NT2/D1 (cell line): ENCODE measurements at regions not wholly inside any gene's neighbourhood (a gene's known extent, or its start where the extent isn't known, plus 50 kb on each side); places are given as distances from the start of the nearest gene placed in this dataset.

ENCODE experiments used
- DNase-seq: peaks from one replicate; pipeline ENCODE4 v3.0.0-alpha.2; 2011; ENCODE audit warnings: low read depth, low spot score
- H3K27me3 ChIP-seq: 2 replicates; pipeline ENCODE4 v1.6.0; 2011; ENCODE audit warnings: mild to moderate bottlenecking; ENCODE audit not compliant: insufficient read length, insufficient read depth
- H3K36me3 ChIP-seq: 2 replicates; pipeline ENCODE4 v1.6.1; 2011; ENCODE audit warnings: mild to moderate bottlenecking, low read length, mixed read lengths; ENCODE audit not compliant: insufficient read depth, insufficient read length
- H3K4me1 ChIP-seq: 2 replicates; pipeline ENCODE4 v1.5.1; 2011; ENCODE audit not compliant: insufficient read depth, insufficient read length
- H3K4me3 ChIP-seq: 2 replicates; pipeline ENCODE4 v1.5.1; 2011; ENCODE audit warnings: low read depth; ENCODE audit not compliant: insufficient read length
- H3K9ac ChIP-seq: 2 replicates; pipeline ENCODE4 v1.6.0; 2011; ENCODE audit warnings: low read depth; ENCODE audit not compliant: insufficient read length
- H3K9me3 ChIP-seq: 2 replicates; pipeline ENCODE4 v1.5.1; 2011; ENCODE audit warnings: mild to moderate bottlenecking, low read length; ENCODE audit not compliant: insufficient read depth
- SUZ12 ChIP-seq: IDR thresholded peaks from 2 replicates; pipeline ENCODE4 v1.6.1; 2011; ENCODE audit not compliant: insufficient read length, insufficient read depth; ENCODE audit errors: extremely low read depth
- YY1 ChIP-seq: IDR thresholded peaks from 2 replicates; pipeline ENCODE4 v1.6.1; 2011; ENCODE audit not compliant: insufficient read length, insufficient read depth
- ZNF274 ChIP-seq: IDR thresholded peaks from 2 replicates; pipeline ENCODE4 v1.6.1; 2011; ENCODE audit warnings: mild to moderate bottlenecking, low read depth, low read length

- Histone ChIP-seq H3K4me1 (no peaks in the 10 kb centered on the region), H3K27me3 (no peaks in the 10 kb centered on the region), H3K9ac (no peak overlapping the region), H3K4me3 (no peak overlapping the region), H3K36me3 (no peaks in the 10 kb centered on the region), H3K9me3 (peaks cover 15% of the 10 kb centered on the region; the same call in 1 of the 2 replicates)
- TF ChIP-seq ZNF274 (no peak), YY1 (no peak), SUZ12 (no peak)
- no peak for DNase-seq
Observed at GRCh38 chr1:219039682-219040154, 134.0 kb upstream of the LYPLAL1 start.

DNA sequence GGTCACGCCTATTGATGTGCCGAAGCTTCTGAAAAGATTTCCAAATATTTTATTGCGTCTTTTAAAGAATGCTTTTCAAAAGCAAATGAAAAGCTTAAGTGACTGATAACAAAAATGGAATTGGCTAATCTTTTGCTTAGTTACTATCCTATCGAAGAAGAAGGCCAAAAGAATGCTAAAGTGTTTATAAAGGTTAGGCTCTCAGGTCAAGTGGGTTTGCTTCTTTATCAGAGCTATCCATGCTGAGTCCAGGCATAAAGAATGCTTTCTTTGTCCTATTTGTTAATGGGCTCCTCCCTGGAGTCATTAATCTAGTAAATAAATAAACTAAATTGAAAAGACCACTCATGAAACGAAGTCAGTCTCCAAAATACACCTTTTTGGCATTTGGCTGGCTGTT, 133.4 kb upstream of the LYPLAL1 start:
- H3K9me3 ChIP-seq = peaks cover 15% of the 10 kb centered on the region; the same call in 1 of the 2 replicates
- H3K9ac ChIP-seq = no peak overlapping the region
- H3K36me3 ChIP-seq = no peaks in the 10 kb centered on the region
- no peak for DNase-seq
- H3K4me1 ChIP-seq = no peaks in the 10 kb centered on the region
- TF ChIP-seq ZNF274 = no peak
- no peak for TF ChIP-seq SUZ12
- no peak for TF ChIP-seq YY1
- no peaks in the 10 kb centered on the region for H3K27me3 ChIP-seq
- H3K4me3 ChIP-seq = no peak overlapping the region

DNA sequence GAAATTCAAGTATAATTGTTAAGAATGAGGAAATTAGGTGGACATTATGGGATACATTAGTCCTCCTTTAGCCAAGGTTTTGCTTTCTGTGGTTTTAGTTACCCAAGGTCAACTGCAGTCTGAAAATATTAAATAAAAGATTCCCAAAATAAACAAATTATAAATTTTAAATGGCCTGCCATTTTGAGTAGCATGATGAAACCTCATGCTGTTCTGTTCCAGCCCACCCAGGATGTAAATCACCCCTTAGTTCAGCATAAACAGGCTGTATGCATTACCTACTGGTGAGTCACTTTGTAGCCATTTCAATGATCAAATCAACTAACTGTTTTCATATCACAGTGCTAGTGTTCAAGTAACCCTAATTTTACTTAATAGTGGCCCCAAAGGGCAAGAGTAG, 132.5 kb upstream of the LYPLAL1 start:
- no peak for DNase-seq
- Histone ChIP-seq H3K4me1 (no peaks in the 10 kb centered on the region), H3K9ac (no peak overlapping the region), H3K9me3 (peaks cover 15% of the 10 kb centered on the region; the same call in 1 of the 2 replicates), H3K36me3 (no peaks in the 10 kb centered on the region), H3K27me3 (no peaks in the 10 kb centered on the region), H3K4me3 (no peak overlapping the region)
- TF ChIP-seq YY1 = no peak
- TF ChIP-seq ZNF274 = no peak
- no peak for TF ChIP-seq SUZ12

DNA sequence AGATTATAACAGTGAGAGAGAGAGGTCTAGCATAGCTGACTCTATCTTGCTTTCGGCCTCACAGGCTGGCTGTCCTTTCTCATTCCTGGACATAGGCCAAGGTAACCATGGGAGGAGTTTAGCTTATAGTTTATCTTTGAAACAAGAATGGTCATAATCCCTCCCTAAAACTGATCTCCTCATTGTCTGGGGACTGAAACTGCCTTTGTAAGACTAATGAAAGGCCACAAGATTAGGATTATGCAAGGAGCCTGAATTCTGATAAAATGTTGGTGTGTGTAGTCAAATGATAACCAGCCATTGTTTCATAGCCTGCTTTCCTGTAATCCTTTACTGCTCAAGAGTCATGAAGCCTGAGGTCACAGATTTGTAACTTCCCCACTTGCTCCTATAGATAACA, 131.9 kb upstream of the LYPLAL1 start:
- peaks cover 15% of the 10 kb centered on the region; the same call in 1 of the 2 replicates for H3K9me3 ChIP-seq
- TF ChIP-seq ZNF274 = no peak
- no peak for TF ChIP-seq SUZ12
- no peak overlapping the region for H3K4me3 ChIP-seq
- H3K4me1 ChIP-seq = no peaks in the 10 kb centered on the region
- H3K36me3 ChIP-seq = no peaks in the 10 kb centered on the region
- DNase-seq = no peak
- no peaks in the 10 kb centered on the region for H3K27me3 ChIP-seq
- H3K9ac ChIP-seq = no peak overlapping the region

DNA sequence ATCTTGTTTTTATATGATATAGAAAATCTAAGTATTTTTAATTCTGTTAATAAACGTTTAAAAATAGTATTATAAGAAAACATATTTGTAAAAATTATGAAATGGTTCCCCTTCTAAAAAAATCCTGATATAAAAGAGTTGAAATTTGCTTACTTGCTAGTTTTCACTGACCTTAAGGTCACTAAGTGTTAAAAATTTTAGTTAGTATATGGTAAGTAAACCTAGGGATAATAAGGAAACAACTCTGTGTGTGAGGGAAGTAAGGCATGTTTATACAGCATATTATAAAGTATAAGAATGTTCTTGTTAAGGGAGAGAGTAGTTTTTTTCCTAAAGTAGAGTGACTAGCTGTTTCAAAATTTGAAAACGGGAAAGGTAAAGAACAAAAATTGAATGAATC, 130.9 kb upstream of the LYPLAL1 start:
- H3K4me1 ChIP-seq = no peaks in the 10 kb centered on the region

DNA sequence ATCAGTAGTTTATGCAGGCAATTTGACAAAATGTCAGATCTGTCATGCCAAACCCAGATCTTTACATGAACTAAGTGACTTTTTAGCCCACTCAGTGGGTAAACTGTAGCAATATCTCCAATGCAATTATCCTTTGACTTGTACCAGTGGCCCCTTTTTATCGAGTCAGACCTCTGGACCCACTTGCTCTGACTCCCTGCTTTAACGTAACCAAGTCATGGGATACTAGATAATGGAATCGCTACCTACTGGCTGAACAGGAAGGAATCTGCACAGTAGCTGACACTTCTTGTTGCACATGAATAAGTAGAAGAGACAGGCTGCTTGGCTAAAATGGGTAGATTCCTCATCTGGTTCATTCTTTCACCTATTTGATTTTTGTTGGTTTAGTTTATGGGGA, 128.4 kb upstream of the LYPLAL1 start:
- Histone ChIP-seq H3K9me3 (peaks cover 15% of the 10 kb centered on the region; the same call in 1 of the 2 replicates), H3K9ac (no peak overlapping the region), H3K36me3 (no peaks in the 10 kb centered on the region), H3K27me3 (no peaks in the 10 kb centered on the region), H3K4me3 (no peak overlapping the region), H3K4me1 (no peaks in the 10 kb centered on the region)
- DNase-seq = no peak
- TF ChIP-seq ZNF274 = no peak
- TF ChIP-seq SUZ12 = no peak

More for the DNA sequence above, 130.9 kb upstream of the LYPLAL1 start:
- Histone ChIP-seq H3K9me3 (peaks cover 15% of the 10 kb centered on the region; the same call in 1 of the 2 replicates), H3K36me3 (no peaks in the 10 kb centered on the region), H3K4me3 (no peak overlapping the region), H3K27me3 (no peaks in the 10 kb centered on the region), H3K9ac (no peak overlapping the region)
- TF ChIP-seq YY1 = no peak
- TF ChIP-seq ZNF274 = no peak
- no peak for TF ChIP-seq SUZ12
- DNase-seq = no peak

DNA sequence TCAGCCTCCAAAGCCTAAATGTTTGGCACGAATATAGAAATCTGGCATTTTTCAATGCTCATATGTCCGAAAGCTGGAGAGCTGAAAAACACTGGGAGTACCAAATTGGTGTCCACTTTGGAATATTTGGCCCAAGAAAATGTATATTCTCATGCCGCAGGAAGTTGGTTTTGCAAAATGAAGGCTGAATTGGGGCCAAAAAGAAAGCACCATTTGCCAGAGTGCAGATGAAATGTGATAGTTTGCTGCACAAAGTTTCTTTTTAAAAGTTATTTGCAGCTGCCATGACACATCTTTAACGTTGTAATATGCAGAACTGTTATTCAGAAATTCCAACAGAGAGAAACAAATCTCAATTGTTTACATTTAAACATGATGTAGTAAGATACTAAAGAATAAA, 124.2 kb upstream of the LYPLAL1 start:
- Histone ChIP-seq H3K9ac (no peak overlapping the region), H3K27me3 (no peaks in the 10 kb centered on the region), H3K9me3 (no peaks in the 10 kb centered on the region), H3K4me3 (no peak overlapping the region), H3K36me3 (no peaks in the 10 kb centered on the region), H3K4me1 (no peaks in the 10 kb centered on the region)
- no peak for DNase-seq
- TF ChIP-seq SUZ12 = no peak
